Activated T-cell treated with anti-CD3 and anti-CD28 coated beads for 1 hour (primary cell): ENCODE measurements at regions not wholly inside any gene's neighbourhood (a gene's known extent, or its start where the extent isn't known, plus 50 kb on each side); places are given as distances from the start of the nearest gene placed in this dataset.

Experiments
- DNase-seq: peaks from one replicate; pipeline ENCODE4 v3.0.0-alpha.2; 2020; ENCODE audit warnings: low read depth

GRCh38 chr20:50393990-50394561, 116.1 kb upstream of the PTPN1 start:
- no peak for DNase-seq

GRCh38 chr20:50394569-50394968, 115.6 kb upstream of the PTPN1 start:
- no peak for DNase-seq

- DNase-seq = no peak
Measured at GRCh38 chr20:50395251-50395729, 114.9 kb upstream of the PTPN1 start.

- DNase-seq = no peak
Measured at GRCh38 chr20:50395914-50396488, 114.2 kb upstream of the PTPN1 start.

GRCh38 chr20:50396623-50397022, 113.6 kb upstream of the PTPN1 start:
- no peak for DNase-seq

GRCh38 chr20:50397058-50397457, 113.1 kb upstream of the PTPN1 start:
- DNase-seq = no peak

GRCh38 chr20:50398064-50398463, 112.1 kb upstream of the PTPN1 start:
- no peak for DNase-seq

- no peak for DNase-seq
Measured at GRCh38 chr20:50398471-50398820, 111.7 kb upstream of the PTPN1 start.

GRCh38 chr20:50398821-50399554, 111.2 kb upstream of the PTPN1 start:
- DNase-seq = no peak

GRCh38 chr20:50399555-50399916, 110.6 kb upstream of the PTPN1 start:
- DNase-seq = no peak

GRCh38 chr20:50399917-50400704, 110.1 kb upstream of the PTPN1 start:
- DNase-seq = no peak

- no peak for DNase-seq
Measured at GRCh38 chr20:50400705-50401586, 109.2 kb upstream of the PTPN1 start.

- no peak for DNase-seq
Measured at GRCh38 chr20:50401587-50402418, 108.4 kb upstream of the PTPN1 start.

- no peak for DNase-seq
Measured at GRCh38 chr20:50403565-50404418, 106.4 kb upstream of the PTPN1 start.

GRCh38 chr20:50404419-50405234, 105.6 kb upstream of the PTPN1 start:
- DNase-seq = no peak

GRCh38 chr20:50405235-50405914, 104.8 kb upstream of the PTPN1 start:
- no peak for DNase-seq

GRCh38 chr20:50405915-50406609, 104.1 kb upstream of the PTPN1 start:
- DNase-seq = no peak

- no peak for DNase-seq
Measured at GRCh38 chr20:50406610-50407136, 103.5 kb upstream of the PTPN1 start.
